Fibroblast of villous mesenchyme (primary cell): ENCODE measurements at regions not wholly inside any gene's neighbourhood (a gene's known extent, or its start where the extent isn't known, plus 50 kb on each side); places are given as distances from the start of the nearest gene placed in this dataset.
A peak's percentile ranks its signal among the peaks of the same experiment; 100 is the strongest.

Experiments used
- DNase-seq: peaks from one replicate; pipeline ENCODE4 v3.0.0-alpha.2; 2010; ENCODE audit warnings: low read depth
- H3K4me3 ChIP-seq: 2 replicates; pipeline ENCODE4 v1.5.1; 2011; ENCODE audit warnings: low read depth, mild to moderate bottlenecking, low read length
- CTCF ChIP-seq: IDR thresholded peaks from 2 replicates; pipeline ENCODE4 v1.5.1; 2012; ENCODE audit warnings: low read depth, mild to moderate bottlenecking, low read length; ENCODE audit not compliant: insufficient read depth

DNA sequence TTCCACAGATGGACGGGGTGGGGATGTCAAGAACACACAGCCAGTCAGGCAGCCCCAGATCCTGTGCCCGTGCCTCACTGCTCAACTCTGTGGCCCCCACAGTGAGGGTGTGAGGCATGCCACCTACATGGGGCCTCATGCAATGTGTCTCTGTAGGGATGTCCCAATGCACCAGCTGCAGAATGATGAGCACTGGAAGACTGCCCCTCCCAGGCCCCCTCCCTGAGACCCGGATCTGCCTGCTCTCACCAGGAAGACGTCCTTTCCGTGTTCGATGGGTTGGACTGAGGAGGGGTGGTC is 124.2 kb downstream of the TWIST2 start:
- no peak for DNase-seq
- H3K4me3 ChIP-seq, result no peak overlapping the region
- TF ChIP-seq CTCF, result no peak

DNA sequence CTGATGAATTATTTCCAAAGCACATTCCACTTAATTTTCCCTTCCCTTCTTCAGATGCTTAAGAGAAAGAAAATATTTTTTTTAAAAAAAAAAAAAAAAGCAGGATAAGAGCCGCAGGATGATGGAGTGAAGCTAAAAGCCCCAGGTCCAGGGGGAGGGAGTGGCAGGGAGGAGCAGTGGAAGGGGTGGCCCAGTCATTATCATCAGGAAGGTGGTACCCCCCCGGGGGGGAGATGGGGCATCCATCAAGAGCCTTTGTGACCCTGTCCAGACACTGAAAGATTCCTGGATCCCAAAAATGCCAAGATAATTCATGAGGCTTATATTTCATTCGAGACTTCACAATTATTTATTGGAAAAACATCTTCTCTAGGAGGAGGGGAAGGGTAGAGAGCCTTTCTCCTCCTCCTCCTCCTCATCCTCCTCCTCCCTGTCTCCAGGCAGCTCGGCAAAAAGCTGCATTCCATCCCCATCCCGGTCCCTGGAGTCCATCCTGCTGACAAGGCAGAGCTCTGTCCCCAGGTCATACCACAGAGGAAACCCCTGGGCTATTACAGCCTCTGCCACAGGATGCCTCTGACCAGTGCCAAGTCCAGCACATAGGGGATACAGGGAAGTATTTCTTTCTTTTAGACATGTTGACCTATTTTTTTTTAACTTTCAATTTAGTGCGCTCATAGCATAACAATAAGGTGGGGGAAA is 125.3 kb downstream of the TWIST2 start:
- DNase-seq, result peak; percentile 35
- H3K4me3 ChIP-seq, result no peak overlapping the region
- no peak for TF ChIP-seq CTCF

DNA sequence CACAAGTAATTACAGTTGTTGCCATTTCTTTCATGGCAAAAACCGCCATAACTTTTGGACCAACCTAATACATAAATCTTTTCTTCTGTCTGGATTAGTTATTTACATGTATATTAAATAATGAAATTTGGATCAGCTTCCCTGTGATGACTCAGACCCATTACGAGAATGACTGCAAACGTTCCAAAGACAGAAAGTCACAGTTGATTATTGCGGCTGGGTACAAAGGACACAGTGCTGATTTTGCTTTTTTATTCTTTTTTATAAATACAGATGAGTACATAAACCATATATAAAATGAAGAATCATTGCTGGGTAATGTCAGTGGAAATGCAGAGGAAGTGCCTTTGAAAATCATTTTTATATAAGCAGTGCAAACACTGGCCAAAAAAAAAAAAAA is 126.2 kb downstream of the TWIST2 start:
- no peak for TF ChIP-seq CTCF
- no peak overlapping the region for H3K4me3 ChIP-seq
- DNase-seq, result peak; percentile 65

DNA sequence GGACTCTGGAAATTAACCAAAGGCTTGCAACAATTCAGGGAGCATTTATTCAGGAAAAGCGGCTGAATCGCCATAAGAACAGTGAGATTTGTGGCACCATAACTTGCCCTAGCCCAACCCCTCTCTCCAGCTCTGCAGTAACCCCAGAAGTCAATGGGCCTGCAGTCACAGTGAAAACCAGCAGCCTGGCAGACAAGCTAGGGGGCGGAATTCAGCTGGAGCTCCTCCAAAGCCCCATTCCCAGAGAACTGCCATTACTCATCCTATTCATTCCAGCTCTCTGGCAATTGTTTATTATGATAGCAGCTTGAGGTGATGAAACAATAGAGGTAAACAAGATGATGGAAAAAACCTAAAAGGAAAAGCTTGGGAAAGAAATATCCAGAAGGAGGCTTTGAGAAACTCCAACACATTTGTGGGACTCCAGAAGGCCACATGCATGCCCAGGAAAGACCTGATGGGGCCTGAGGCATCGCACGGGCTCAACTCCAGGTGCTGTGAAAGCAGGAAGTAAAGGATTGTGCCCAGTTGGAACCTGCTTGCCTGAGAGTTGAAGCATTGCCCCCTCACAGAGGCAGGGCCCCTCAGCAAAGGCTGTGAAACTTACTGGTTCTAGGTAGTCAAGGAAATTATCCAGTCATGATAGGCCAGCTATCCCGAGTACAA is 126.7 kb downstream of the TWIST2 start:
- H3K4me3 ChIP-seq, result no peak overlapping the region
- peak; percentile 92 for DNase-seq
- TF ChIP-seq CTCF, result peak; percentile 58

DNA sequence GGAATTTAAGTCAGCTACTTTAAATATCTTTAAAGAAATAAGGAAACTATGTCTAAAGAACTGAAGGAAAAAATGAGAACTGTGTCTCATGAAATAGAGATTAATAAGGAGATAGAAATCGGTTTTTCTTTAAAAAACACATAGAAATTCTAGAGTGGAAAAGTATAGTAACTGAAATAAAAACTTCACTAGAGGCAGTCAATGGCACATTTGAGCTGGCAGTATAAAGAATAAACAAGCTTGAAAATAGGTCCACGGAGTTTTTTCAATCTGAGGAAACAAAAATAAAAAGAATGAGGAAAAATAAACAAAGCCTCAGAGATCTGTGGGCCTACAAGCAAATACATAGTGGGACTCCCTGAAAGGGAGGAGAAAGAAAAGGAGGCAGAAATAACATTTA is 127.5 kb downstream of the TWIST2 start:
- no peak overlapping the region for H3K4me3 ChIP-seq
- TF ChIP-seq CTCF, result no peak
- DNase-seq, result no peak

- peak; percentile 18 for DNase-seq
- H3K4me3 ChIP-seq, result no peak overlapping the region
- TF ChIP-seq CTCF, result no peak
Measured at GRCh38 chr2:238978497-238978896, 130.6 kb downstream of the TWIST2 start.

DNA sequence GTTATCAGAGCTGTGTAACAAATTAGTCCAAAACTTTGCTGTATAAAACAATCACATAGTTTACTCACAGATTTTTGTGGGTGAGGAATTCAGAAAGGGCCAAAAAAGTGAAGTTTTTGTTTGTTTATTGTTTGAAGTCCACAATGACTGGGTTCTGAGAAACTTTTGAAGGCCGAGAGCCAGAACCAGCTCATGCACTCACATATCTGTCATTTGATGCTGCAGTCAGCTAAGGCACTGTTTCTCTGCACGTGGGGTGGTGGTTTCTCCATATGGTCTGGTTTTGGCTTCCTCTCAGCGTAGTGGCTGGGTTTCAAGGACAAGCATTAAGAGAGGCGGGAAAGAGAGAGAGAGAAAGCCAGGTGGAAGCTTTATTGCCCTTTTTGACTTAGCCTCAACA is 131.8 kb downstream of the TWIST2 start:
- no peak for TF ChIP-seq CTCF
- no peak overlapping the region for H3K4me3 ChIP-seq
- DNase-seq, result no peak
